Limb (tissue), 2 donors: ENCODE measurements at regions not wholly inside any gene's neighbourhood (a gene's known extent, or its start where the extent isn't known, plus 50 kb on each side); places are given as distances from the start of the nearest gene placed in this dataset.
"Not testable (repeated sequence)": the region's sequence is repeated elsewhere in the genome, so short reads cannot be mapped to it uniquely, and the experiment has no call there.

Experiments used
- DNase-seq, 2 donors: peaks; one replicate each; pipeline ENCODE4 v3.0.0-alpha.2; 2016; ENCODE audit errors: extremely low spot score in 2 of 2

DNA sequence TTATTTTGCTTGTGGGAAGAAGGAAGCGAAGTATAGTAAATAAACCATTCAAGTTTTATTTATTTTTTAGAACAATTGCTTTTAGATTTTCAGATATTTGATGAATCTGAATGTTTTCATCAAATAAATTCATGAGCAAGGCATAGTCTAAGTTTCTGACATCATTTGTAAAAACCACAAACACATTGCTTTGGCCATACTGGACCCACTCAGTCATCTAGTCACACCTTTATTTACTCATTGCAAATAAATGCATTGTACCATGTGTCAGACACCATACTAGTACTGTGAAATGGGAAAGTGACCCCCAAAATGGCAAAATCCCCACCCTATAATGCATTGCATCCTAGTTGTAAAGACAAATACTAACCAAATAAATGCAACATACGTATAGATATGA is 449.1 kb upstream of the SMIM31 start:
- no peak for DNase-seq

DNA sequence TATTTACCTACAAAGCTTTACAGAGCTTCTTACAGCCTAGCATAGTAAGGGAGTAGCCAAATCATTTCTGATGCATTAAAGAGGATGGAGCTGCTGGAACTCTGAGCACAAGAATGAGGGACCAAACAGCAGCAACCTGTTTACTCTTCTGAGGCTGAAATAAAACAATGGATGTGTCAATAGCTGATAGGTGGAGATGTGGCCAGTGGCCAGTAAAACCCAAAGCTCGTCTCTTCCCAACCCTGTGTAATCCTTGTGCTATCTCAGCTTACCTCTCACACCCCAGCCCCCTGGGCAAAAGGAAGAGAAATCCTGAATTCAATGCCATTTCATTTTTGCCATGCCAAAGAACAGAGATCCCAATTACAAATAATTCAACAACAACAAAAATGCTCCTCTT is 446.7 kb upstream of the SMIM31 start:
- no peak for DNase-seq

DNA sequence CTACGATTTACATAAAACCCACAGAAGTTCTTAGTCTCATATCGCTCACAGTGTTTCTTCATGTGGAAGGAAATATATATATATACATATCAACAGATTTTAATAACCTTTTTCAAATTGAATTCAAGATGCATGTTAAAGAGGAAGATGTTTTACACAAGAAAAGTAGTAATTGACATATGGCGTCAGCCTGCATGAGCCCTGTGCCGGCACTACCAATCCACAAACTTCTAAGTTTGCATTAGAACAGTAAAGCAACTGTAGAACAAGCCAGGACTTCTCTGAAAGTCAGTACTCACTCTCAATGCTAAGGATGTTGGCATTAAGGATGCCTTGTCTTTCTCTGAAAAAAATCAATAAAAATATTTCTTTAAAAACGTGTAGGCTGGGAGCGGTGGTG is 441.3 kb upstream of the SMIM31 start:
- no peak for DNase-seq

DNA sequence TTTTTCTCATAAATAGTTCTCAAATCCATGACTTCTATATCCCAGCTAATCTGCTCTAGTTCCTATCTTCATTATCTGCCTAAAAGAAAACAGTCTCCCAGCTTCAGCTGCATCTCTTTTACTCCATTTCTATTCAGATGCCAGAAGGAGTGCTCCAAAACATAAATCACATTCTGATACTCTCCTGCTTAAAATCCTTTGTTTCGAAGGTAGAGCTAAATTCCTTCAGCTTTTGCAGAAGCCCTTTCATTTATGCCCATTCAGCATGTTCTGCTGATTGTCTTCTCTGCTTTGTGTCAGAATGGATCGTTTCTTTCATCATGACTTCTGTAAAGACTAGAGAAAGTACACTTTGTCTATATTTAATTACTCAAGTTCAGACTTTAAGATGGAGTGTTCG is 440.1 kb upstream of the SMIM31 start:
- no peak for DNase-seq

DNA sequence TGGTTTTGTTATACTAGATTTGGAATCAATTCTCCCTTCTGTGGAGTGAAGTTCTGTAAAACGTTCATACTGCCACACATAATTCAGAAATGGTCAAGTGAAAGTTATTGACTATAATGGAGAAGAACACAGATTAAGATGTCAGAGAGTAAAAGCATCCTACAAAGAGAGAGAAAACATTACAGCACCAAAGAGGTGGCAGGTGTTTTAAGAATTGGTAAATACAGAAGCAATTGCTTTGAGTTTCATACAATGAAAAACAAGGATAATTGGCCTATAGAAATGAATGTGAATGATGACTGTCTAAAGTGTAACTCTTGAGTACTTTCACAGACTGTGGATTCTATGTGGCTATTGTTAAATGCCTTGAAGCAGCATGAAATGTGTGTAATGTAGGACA is 435.6 kb upstream of the SMIM31 start:
- DNase-seq, result no peak

DNA sequence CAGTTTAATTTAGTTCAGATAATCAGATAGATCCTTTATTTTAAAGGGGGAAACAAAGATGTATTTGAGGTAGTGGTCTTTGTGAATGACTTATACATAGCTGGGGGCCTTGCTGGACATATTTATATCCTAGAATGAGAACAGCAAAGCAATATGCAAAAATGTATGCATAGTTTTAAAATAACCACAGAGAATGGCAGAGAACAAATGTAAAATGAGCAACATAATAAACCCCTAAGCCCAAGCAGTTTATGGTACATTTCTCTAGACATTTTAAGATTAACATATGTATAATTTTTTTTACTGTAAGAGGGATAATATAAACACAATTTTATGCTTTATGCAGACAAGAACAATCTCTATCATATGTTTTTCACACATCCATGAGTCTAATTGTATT is 434.2 kb upstream of the SMIM31 start:
- no peak for DNase-seq

DNA sequence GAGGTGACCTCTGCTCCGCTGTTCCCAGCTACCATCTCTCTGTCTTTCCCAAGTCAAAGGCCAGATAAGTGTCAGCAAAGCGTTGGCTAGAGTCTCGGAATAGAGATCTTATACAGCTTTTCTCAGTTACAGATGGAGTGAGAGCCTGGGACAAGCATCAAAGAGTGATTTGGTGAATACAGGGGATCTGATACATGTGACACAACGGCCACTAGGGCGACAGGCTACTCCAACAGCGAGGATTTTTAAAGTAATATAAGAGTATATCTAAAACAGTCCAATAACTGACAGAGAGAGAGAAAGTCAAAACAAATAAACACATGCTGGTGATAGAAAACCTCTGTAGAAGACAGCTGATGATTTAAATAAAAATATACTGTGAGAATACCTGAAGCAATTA is 433.1 kb upstream of the SMIM31 start:
- DNase-seq, result no peak

DNA sequence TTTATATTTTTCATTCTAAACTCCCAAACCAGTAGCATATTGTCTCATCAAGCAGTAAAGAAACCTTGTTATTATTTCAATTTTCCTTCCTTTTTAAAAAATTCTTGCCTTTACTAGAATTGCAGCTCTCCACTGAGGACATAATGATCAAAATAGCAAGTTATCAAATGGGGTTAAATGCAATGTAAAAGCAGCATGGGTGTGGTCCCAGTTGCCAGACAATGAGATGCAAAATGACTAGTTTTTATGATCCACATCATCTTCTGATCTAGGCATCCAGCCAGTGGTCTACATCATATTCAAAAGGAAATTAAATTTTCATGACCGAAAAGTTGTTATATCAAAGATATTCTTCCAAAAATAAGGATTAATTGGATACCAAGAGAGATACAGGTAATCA is 427.9 kb upstream of the SMIM31 start:
- no peak for DNase-seq

DNA sequence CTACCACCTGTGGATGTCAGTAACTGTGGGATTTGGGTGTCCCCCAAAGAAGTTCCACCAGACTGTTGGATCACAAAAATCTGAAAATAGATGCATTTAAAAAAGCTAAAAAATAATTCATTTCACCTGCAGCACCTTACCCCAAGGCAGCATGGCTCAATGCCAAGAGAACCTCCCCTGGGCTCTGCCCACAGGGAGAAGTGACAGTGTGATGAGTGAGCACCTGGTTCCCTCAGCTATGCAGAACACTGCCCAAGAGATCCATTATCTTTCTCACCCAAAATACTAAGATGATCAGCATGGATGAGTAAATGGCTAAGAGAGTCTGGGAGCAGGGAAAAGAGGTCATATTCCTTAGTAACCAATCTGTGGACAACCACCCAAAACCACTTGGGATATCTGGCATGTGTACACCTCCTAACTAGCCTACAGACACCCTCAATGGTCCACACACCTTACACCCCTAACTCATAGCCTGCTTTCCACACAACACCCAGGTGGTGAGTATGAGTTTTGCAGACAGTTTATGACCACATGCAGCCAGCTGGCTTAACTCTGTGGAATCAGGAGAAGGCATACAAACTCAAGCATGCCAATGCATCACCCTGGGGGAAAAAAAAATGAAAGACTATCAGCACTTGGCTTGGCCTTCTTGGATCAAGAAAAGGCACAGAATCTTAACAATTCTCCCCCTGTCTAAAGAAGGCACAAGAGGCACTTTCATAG is 416.5 kb upstream of the SMIM31 start:
- DNase-seq, result no peak

DNA sequence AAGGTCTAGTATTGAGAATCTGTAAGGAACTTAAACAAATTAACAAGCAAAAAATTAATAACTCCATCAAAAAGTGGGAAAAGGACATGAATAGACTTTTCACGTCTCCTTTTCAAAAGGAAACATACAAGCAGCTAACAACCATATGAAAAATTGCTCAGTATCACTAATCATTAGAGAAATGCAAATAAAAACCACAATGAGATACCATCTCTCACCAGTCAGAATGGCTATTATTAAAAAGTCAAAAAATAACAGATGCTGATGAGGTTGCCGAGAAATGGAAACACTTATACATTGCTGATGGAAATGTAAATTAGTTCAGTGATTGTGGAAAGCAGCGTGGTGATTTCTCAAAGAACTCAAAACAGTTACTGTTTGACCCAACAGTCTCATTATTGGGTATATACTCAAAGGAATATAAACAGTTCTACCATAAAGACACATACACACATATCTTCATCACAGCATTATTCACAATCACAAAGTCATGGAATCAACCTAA is 410.4 kb upstream of the SMIM31 start:
- no peak for DNase-seq

DNA sequence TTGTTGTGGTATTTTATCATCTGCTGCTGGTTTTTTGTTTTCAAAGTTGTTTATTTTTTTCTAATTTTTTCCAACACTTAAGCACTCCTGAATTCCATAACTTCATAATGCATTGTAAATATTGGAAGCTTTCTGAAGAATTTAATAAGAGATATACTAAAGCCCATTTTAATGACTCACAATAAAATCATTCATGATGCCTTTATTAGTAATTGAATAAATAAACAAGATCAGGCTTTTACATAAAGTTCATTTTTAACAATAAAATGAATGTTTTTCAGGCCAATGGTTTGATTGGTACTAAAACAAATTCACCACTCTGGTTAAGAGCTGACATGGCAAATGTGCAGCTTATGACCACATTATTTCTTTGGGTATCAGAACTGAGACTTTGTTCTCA is 408.2 kb upstream of the SMIM31 start:
- no peak for DNase-seq

DNA sequence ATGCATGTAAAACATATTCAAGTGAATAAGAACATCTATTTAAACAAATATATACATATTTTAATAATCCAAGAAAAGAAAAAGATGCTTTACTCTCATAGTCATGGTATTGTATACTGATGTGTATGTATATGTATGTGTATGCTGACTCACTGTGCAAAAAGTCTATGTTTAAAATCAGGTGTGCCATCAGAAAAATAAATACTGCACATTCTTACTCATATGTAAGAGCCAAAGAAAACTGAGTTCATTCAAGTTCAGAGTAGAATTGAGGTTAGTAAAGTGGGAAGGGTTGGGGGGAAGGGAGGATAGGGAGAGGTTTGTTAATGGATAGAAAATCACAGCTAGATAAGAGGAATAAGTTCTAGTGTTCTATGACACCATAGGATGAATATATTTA is 403.9 kb upstream of the SMIM31 start:
- DNase-seq, result no peak

DNA sequence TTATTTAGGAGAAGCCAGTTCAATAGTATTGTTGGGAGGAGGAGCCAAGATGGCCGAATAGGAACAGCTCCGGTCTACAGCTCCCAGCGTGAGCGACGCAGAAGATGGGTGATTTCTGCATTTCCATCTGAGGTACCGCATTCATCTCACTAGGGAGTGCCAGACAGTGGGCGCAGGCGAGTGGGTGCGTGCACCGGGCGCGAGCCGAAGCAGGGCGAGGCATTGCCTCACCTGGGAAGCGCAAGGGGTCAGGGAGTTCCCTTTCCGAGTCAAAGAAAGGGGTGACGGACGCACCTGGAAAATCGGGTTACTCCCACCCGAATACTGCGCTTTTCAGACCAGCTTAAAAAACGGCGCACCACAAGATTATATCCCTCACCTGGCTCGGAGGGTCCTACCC is 403.2 kb upstream of the SMIM31 start:
- DNase-seq, result not testable (repeated sequence)

DNA sequence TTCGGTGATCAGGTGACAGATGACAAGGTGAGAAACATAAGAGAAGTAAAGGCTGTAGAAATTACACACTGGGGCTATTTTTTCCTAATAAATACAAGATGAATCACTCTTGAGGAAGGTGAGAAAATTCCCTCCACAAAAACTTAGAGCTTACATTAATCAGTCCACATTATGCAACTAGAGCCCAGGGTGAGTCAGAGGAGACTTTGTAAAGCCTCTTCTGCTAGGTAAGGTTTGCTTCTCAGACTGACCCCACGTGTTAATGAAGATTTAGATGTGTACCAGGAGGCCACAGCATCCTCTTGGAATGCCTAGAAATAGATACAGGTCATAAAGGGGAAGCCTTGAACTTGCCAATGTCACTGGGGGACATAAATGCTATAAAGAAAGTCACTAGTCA is 396.0 kb upstream of the SMIM31 start:
- DNase-seq, result no peak

DNA sequence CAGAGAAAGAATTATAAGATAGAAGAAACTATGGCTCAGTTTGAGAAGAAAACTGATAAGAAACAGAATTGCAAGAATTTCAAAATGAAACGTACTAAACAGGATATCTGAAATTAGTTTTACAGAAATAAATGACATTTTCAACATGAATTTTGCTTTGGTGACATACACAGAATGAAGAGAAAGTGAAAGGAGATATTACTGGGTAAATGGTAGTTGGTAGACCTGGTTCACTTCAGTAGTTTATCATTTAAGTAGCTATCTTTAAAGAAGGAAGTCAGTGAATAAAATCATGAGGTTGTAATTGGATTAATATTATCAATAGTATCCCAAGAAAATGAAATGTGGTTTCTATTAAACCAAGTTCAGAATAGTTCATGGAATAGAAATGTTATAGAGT is 395.5 kb upstream of the SMIM31 start:
- DNase-seq, result no peak

DNA sequence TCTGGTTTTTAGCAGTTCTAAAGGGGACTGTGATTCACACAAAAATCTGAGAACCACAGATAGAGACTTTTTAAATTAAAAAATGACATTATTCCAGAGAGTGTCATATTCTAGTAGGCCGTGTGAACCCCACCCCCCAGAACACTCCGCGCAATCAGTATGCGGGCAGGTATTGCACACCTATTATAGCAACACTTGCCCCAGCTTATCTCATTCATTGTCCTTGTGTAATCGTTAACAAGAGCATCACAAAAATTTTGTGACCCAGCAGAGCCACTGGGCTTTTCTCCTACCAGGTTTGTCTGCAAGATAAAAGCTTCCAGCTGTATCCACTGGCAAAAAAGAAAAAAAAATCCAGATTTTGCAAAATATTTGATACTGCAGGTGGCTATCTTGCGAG is 394.1 kb upstream of the SMIM31 start:
- no peak for DNase-seq

DNA sequence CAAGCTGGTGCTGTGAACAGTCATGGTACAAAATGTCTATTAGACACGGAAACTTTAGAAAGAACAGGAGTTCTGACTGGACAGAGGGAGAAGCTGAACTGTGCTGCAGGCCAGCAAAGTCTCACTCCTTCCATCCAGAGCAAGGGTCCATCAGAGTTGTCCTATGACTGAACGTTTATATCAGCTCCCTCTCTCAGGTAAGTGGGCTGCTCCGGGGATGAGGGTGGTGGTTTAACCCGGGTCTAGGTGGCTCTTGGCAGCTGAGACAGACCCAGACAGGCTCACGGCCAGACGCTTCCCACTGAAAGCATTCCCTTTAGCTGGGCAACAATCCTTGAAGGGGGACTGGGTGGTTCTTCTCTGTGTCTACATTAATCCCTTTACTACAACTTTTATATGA is 385.0 kb upstream of the SMIM31 start:
- DNase-seq, result no peak

DNA sequence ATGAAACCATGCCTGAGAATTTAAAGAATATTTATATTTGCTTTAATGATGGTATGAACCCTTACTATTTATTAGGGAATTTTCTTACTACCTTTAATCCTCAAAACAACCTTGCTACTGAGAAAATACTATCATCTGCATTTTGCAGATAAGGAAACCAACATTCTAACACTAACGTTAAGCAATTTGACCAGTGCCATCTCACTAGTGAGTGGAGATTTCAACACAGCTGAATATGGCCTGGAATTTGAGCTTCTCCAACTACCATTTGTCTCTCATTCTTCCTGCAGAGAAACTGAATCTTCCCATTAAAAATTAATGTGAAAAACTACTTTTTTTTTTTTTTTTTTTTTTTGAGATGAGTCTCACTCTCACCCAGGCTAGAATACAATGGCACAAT is 380.9 kb upstream of the SMIM31 start:
- no peak for DNase-seq

DNA sequence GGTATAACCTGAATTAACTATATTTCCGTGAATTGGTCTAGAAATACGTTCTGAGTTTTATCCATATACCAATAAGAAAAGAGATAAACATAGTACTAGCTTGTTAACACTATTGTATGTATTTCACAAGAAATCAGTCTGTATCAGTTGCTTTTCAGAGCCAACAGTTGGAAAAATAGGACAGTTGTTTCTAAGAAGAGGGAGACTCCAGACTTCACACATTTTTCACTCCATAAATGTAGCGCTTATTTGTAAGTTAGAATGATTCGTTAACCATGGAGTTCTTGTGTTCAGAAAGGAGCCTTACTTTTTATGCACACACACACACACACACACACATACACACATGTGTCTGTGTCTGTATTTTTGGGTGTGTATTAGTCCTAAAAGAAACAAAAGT is 376.7 kb upstream of the SMIM31 start:
- DNase-seq, result no peak

DNA sequence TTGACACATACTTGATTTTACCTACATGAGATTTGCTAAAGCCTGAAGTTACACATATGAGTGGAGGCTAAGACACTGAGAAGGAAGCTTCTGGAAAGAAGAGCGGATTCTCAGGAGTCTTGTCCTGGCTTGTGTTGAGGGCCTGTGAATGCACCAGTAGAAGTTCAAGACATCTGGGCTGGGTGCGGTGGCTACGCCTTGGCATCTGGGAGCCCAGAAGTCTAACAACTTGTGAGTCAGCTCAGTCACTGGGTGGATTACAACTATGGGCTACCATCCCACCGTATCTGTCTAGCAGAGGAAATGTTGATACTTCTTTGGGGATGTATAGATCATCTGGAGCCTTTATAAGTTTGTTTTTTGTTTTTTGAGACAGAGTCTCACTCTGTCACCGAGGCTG is 375.6 kb upstream of the SMIM31 start:
- DNase-seq, result no peak

DNA sequence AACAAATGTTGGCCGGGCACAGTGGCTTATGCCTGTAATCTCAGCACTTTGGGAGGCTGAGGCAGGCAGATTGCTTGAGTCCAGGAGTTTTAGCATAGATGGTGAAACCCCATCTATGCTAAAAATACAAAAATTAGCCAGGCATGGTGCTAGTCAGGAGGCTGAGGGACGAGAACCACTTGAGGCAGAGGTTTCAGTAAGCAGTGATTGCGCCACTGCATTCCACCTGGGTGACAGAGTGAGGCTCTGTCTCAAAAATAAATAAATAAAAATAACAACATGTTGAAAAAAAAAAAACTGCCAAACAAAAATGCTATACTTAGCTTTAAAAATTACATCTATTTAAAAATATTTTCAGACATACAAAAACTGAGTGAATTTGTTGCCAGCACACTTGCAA is 374.2 kb upstream of the SMIM31 start:
- DNase-seq, result no peak

DNA sequence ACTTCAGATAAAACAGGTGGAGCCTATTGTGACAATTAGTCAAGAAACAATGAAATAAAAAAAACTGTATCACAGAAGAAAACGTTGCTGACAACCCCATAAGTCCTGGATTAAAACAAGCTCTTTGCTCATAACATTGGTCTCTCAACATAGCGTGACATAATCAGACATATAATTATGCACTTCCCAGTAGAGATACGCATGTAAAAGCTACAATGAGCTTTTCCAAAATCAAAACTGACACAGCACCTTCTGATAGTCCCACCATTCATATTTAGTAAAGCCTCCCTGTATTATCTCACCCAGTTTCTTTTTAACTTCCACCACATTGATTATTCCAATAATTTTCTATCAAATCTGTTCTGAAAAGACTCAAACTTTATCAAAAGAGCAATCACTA is 372.1 kb upstream of the SMIM31 start:
- DNase-seq, result no peak

DNA sequence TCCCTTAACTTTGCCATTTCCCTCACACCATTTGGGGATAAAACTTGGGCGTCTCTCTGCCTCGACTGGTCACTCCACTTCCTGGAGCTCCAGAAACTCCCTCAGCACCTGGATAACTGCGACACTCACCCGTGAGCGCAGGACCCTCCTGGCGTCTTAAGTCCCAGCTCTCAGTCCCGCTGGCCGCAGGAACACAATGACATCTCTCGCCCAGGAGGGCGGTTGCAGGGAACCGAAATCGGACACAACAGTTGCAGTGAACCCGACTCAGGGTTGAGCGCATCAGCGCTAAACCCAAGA is 370.9 kb upstream of the SMIM31 start:
- DNase-seq, result no peak
